CD4-positive, alpha-beta T cell (primary cell): ENCODE measurements at regions not wholly inside any gene's neighbourhood (a gene's known extent, or its start where the extent isn't known, plus 50 kb on each side); places are given as distances from the start of the nearest gene placed in this dataset.

Experiments used
- ATAC-seq: fragments of 200-7000 bp; cut with Tn5 transposase; one replicate; pipeline ENCODE4 v1.10.0; 2022; ENCODE audit warnings: mild to moderate bottlenecking; ENCODE audit not compliant: poor library complexity
- CTCF ChIA-PET: fragments of 350-600 bp; sonication (Branson Sonifier 250); formaldehyde crosslinking; loops from one replicate; lab custom pipeline; 2021; ENCODE audit warnings: antibody characterized with exemption, inconsistent platforms; lab: Charles Lee
- POLR2A ChIA-PET: fragments of 350-600 bp; sonication (Branson Sonifier 250); formaldehyde crosslinking; loops from one replicate; lab custom pipeline; 2021; ENCODE audit warnings: antibody characterized with exemption, inconsistent platforms; lab: Charles Lee
- DNase-seq, 14 experiments: peaks; one replicate each; pipeline ENCODE4 v3.0.0-alpha.2; 2013 to 2020; ENCODE audit warnings: mixed read lengths in 2 of 14
- H3K27ac ChIP-seq, 2 donors: one replicate each; pipeline versions ENCODE4 v1.5.1 to v1.7.0; 2013; ENCODE audit warnings: low read length in 2 of 2, low read depth in 1 of 2, mild to moderate bottlenecking in 1 of 2
- H3K27me3 ChIP-seq, 2 experiments: 1 replicate in 1 of 2; 2 replicates in 1 of 2; pipeline versions ENCODE4 v1.6.1 to v1.7.0; 2013; ENCODE audit warnings: low read length in 2 of 2, control low read depth in 1 of 2, mild to moderate bottlenecking in 1 of 2, moderate library complexity in 1 of 2; ENCODE audit not compliant: insufficient read depth in 2 of 2, control insufficient read depth in 1 of 2
- H3K36me3 ChIP-seq: one replicate; pipeline ENCODE4 v1.6.1; 2013; ENCODE audit warnings: low read length, control low read depth; ENCODE audit not compliant: insufficient read depth
- H3K4me1 ChIP-seq: one replicate; pipeline ENCODE4 v1.6.1; 2013; ENCODE audit warnings: low read length, control low read depth; ENCODE audit not compliant: insufficient read depth
- H3K4me3 ChIP-seq: one replicate; pipeline ENCODE4 v1.5.1; 2013; ENCODE audit warnings: mild to moderate bottlenecking, low read length, moderate library complexity
- H3K9me3 ChIP-seq, 2 experiments: 1 replicate in 1 of 2; 2 replicates in 1 of 2; pipeline versions ENCODE4 v1.6.1 to v1.7.0; 2013; ENCODE audit warnings: low read length in 2 of 2, mild to moderate bottlenecking in 2 of 2, control low read depth in 1 of 2, moderate library complexity in 1 of 2; ENCODE audit not compliant: control insufficient read depth in 1 of 2, insufficient read depth in 1 of 2
- H3K27ac Mint-ChIP-seq: one replicate; pipeline ENCODE4 v1.8.0; 2020; ENCODE audit warnings: mixed read lengths
- H3K27me3 Mint-ChIP-seq: one replicate; pipeline ENCODE4 v1.8.0; 2021; ENCODE audit warnings: mixed read lengths
- H3K36me3 Mint-ChIP-seq: one replicate; pipeline ENCODE4 v1.8.0; 2021; ENCODE audit warnings: low read depth, mixed read lengths
- H3K4me1 Mint-ChIP-seq: one replicate; pipeline ENCODE4 v1.8.0; 2021; ENCODE audit warnings: low read depth, mixed read lengths
- H3K4me3 Mint-ChIP-seq: one replicate; pipeline ENCODE4 v1.8.0; 2020; ENCODE audit warnings: mild to moderate bottlenecking, mixed read lengths
- H3K9me3 Mint-ChIP-seq: one replicate; pipeline ENCODE4 v1.8.0; 2020; ENCODE audit warnings: mixed read lengths
- intact Hi-C, 2 experiments: fragments of 100-400 bp; cut with DNase I in 1 of 2; cut with micrococcal nuclease in 1 of 2; formaldehyde crosslinking; loops; one replicate each; pipeline versions ENCODE4 v1.15.1 to v1.9.0; 2023 to 2025; cut with DNase I, micrococcal nuclease
- TF ChIP-seq, protein P1 (sequence below): fragments of 200-600 bp; IDR thresholded peaks from one replicate; pipeline ENCODE4 v1.8.0; 2022; ENCODE audit warnings: antibody characterized with exemption, mild to moderate bottlenecking

DNA sequence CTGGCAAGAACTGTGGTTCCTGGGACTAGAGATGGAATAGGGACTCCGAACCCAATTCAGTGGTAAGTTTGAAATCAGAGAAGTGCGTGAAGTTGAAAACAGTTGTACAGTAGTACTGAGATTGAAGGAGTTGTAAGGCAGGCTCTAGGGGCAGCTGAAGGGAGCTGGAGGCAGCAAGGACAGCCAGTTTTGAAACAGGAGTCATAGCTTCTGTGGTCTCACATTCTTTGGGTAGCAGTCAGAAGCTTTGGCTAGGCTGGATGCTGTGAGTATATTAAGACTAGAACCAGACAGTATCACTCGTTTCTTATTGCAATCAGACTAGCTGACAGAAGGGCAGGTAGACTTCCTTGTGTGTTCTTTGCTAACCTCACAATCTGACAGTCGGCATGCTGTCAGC, 64.5 kb upstream of the ADAM23 start:
- Histone ChIP-seq H3K4me3 (no peak overlapping the region), H3K9me3 (peaks cover 5 to 6% of the 10 kb centered on the region in 2 experiments), H3K27ac (no peak overlapping the region), H3K27me3 (peaks cover 0 to 3% of the 10 kb centered on the region in 2 experiments), H3K4me1 (no peaks in the 10 kb centered on the region), H3K36me3 (no peaks in the 10 kb centered on the region)
- TF ChIP-seq, protein P1, sequence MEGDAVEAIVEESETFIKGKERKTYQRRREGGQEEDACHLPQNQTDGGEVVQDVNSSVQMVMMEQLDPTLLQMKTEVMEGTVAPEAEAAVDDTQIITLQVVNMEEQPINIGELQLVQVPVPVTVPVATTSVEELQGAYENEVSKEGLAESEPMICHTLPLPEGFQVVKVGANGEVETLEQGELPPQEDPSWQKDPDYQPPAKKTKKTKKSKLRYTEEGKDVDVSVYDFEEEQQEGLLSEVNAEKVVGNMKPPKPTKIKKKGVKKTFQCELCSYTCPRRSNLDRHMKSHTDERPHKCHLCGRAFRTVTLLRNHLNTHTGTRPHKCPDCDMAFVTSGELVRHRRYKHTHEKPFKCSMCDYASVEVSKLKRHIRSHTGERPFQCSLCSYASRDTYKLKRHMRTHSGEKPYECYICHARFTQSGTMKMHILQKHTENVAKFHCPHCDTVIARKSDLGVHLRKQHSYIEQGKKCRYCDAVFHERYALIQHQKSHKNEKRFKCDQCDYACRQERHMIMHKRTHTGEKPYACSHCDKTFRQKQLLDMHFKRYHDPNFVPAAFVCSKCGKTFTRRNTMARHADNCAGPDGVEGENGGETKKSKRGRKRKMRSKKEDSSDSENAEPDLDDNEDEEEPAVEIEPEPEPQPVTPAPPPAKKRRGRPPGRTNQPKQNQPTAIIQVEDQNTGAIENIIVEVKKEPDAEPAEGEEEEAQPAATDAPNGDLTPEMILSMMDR: no peak
- Mint-ChIP-seq H3K4me3 (no peak overlapping the region), H3K4me1 (no peaks in the 10 kb centered on the region), H3K36me3 (no peaks in the 10 kb centered on the region), H3K27ac (no peak overlapping the region), H3K9me3 (peaks cover 15% of the 10 kb centered on the region), H3K27me3 (peaks cover 5% of the 10 kb centered on the region)
- CTCF ChIA-PET: no interaction called here
- DNase-seq (no peak), ATAC-seq (no peak)
- intact Hi-C loops: no loop called here
- POLR2A ChIA-PET: no interaction called here

DNA sequence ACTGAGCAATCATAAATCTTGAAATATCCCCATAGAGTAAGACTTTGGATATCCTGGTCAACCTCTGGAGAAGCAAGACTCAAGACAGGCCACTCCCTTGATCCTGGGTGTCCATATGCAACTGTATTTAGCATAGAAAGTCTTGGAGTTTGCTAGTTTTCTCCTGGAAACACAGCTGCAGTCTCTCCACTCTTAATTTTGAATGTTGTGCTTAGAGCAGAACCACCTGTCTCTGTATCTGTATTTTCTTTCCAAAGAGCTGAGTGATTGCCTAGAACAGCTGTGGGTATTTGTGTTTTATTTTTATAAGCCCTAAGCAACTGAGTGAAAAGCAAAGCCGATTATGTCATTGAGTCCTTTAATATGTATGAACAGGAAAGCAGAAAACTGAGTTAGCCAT, 64.1 kb upstream of the ADAM23 start:
- H3K36me3 ChIP-seq: no peaks in the 10 kb centered on the region
- Mint-ChIP-seq H3K27me3 (peaks cover 5% of the 10 kb centered on the region), H3K27ac (no peak overlapping the region), H3K4me3 (no peak overlapping the region), H3K9me3 (peaks cover 13% of the 10 kb centered on the region), H3K36me3 (no peaks in the 10 kb centered on the region), H3K4me1 (no peaks in the 10 kb centered on the region)
- intact Hi-C loops: no loop called here
- TF ChIP-seq, protein P1: no peak
- no peak for DNase-seq
- no peak overlapping the region for H3K4me3 ChIP-seq
- CTCF ChIA-PET: no interaction called here
- no peak for ATAC-seq
- no peaks in the 10 kb centered on the region for H3K4me1 ChIP-seq
- POLR2A ChIA-PET: no interaction called here
- peaks cover 5 to 10% of the 10 kb centered on the region in 2 experiments for H3K9me3 ChIP-seq
- peaks cover 0 to 3% of the 10 kb centered on the region in 2 experiments for H3K27me3 ChIP-seq
- no peak overlapping the region for H3K27ac ChIP-seq

DNA sequence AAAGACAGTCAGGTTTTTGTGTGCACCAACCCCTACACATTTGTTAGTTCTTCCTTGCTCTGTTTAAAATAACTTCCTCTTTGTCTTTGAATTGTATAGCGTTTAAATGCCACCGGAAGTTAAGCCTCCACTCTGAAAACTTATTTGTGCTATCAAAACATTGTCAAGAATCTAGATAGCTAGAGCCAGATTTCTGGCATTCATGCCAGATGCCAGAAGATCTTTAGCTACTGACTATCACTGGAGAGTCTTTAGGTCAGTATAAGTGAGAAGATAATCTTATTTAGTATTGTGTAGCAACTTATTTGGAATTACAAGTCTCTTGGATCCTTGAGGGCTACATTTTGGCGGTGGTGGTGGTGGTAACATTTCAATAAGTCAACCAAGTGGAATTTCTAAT, 63.4 kb upstream of the ADAM23 start:
- Histone ChIP-seq H3K27ac (no peak overlapping the region), H3K4me3 (no peak overlapping the region), H3K9me3 (peaks cover 5 to 14% of the 10 kb centered on the region in 2 experiments), H3K4me1 (no peaks in the 10 kb centered on the region), H3K27me3 (peaks cover 0 to 3% of the 10 kb centered on the region in 2 experiments), H3K36me3 (no peaks in the 10 kb centered on the region)
- intact Hi-C loops: no loop called here
- CTCF ChIA-PET: no interaction called here
- H3K36me3 Mint-ChIP-seq: no peaks in the 10 kb centered on the region
- peaks cover 15% of the 10 kb centered on the region for H3K9me3 Mint-ChIP-seq
- H3K27ac Mint-ChIP-seq: no peak overlapping the region
- TF ChIP-seq, protein P1: no peak
- peaks cover 5% of the 10 kb centered on the region for H3K27me3 Mint-ChIP-seq
- no peak overlapping the region for H3K4me3 Mint-ChIP-seq
- no peaks in the 10 kb centered on the region for H3K4me1 Mint-ChIP-seq
- POLR2A ChIA-PET: no interaction called here
- DNase-seq (no peak), ATAC-seq (no peak)
